HEK293 (cell line): ENCODE measurements at regions not wholly inside any gene's neighbourhood (a gene's known extent, or its start where the extent isn't known, plus 50 kb on each side); places are given as distances from the start of the nearest gene placed in this dataset.

Experiments used
- CTCF ChIA-PET: fragments of 350-600 bp; formaldehyde crosslinking; extraction: SDS; loops from one replicate; lab custom pipeline; 2021; ENCODE audit warnings: antibody characterized with exemption; lab: Yijun Ruan, JAX
- POLR2A ChIA-PET: fragments of 300-600 bp; formaldehyde crosslinking; extraction: SDS; loops from one replicate; lab custom pipeline; 2020; ENCODE audit warnings: antibody characterized with exemption, inconsistent platforms; lab: Yijun Ruan, JAX
- H3K27ac ChIP-seq: fragments of 200-500 bp; sonication (Bioruptor generic); 2 replicates; pipeline ENCODE4 v1.5.1; 2014; ENCODE audit warnings: low read depth, low read length, control low read depth, inconsistent platforms; ENCODE audit errors: extremely low read depth
- H3K36me3 ChIP-seq, 2 experiments: fragments of 200-500 bp in 1 of 2; sonication (Bioruptor generic) in 1 of 2; 1 replicate in 1 of 2; 2 replicates in 1 of 2; pipeline ENCODE4 v1.5.1; 2014 to 2017; ENCODE audit warnings: inconsistent platforms in 2 of 2, low read length in 2 of 2; ENCODE audit not compliant: control insufficient read depth in 2 of 2, insufficient read depth in 1 of 2
- H3K4me1 ChIP-seq: fragments of 200-500 bp; sonication (Bioruptor generic); 2 replicates; pipeline ENCODE4 v1.5.1; 2014; ENCODE audit warnings: mild to moderate bottlenecking, low read length, inconsistent platforms; ENCODE audit not compliant: control insufficient read depth, insufficient read depth
- H3K4me3 ChIP-seq: 2 replicates; pipeline ENCODE4 v1.5.1; 2011; ENCODE audit warnings: low read depth, mild to moderate bottlenecking, control low read depth, low read length, moderate library complexity
- H3K9me3 ChIP-seq: fragments of 200-500 bp; sonication (Bioruptor generic); 2 replicates; pipeline ENCODE4 v1.5.1; 2014; ENCODE audit warnings: low read depth, low read length, inconsistent platforms; ENCODE audit not compliant: control insufficient read depth, insufficient read depth
- GLI4 ChIP-seq: fragments of 450-650 bp; formaldehyde crosslinking; IDR thresholded peaks from 2 replicates; pipeline ENCODE4 v1.5.1; 2016; ENCODE audit warnings: missing biosample characterization, missing genetic modification characterization
- GLIS1 ChIP-seq: fragments of 450-650 bp; formaldehyde crosslinking; IDR thresholded peaks from 2 replicates; pipeline ENCODE4 v1.5.1; 2016; ENCODE audit warnings: missing biosample characterization, missing genetic modification characterization
- PBX3 ChIP-seq: sonication (generic); formaldehyde crosslinking; IDR thresholded peaks from 2 replicates; pipeline ENCODE4 v1.8.1; 2022; ENCODE audit warnings: mild to moderate bottlenecking, moderate library complexity, missing genetic modification reagents
- PRDM6 ChIP-seq: fragments of 450-650 bp; formaldehyde crosslinking; IDR thresholded peaks from 2 replicates; pipeline ENCODE4 v1.5.1; 2017; ENCODE audit warnings: missing biosample characterization, missing genetic modification characterization
- SP2 ChIP-seq: fragments of 450-650 bp; formaldehyde crosslinking; IDR thresholded peaks from 2 replicates; pipeline ENCODE4 v1.5.1; 2016; ENCODE audit warnings: missing biosample characterization, missing genetic modification characterization
- TCF7L2 ChIP-seq: IDR thresholded peaks from 2 replicates; pipeline ENCODE4 v1.6.1; 2011; ENCODE audit warnings: low read depth, mild to moderate bottlenecking, inconsistent platforms, low read length, moderate library complexity, borderline replicate concordance
- ZBTB10 ChIP-seq: fragments of 450-650 bp; formaldehyde crosslinking; IDR thresholded peaks from 2 replicates; pipeline ENCODE4 v1.5.1; 2016; ENCODE audit warnings: missing biosample characterization, missing genetic modification characterization
- ZBTB26 ChIP-seq: fragments of 450-650 bp; formaldehyde crosslinking; optimal IDR thresholded peaks from 2 replicates; pipeline ENCODE3; 2016; ENCODE audit warnings: missing biosample characterization, mild to moderate bottlenecking, missing genetic modification characterization
- ZBTB8A ChIP-seq: fragments of 450-650 bp; formaldehyde crosslinking; IDR thresholded peaks from 2 replicates; pipeline ENCODE4 v1.5.1; 2016; ENCODE audit warnings: missing biosample characterization, missing genetic modification characterization
- ZFHX2 ChIP-seq: fragments of 450-650 bp; formaldehyde crosslinking; conservative IDR thresholded peaks from 2 replicates; pipeline ENCODE4 v1.5.1; 2016; ENCODE audit warnings: missing biosample characterization, missing genetic modification characterization
- ZNF221 ChIP-seq: fragments of 450-650 bp; formaldehyde crosslinking; IDR thresholded peaks from 2 replicates; pipeline ENCODE4 v1.5.1; 2017; ENCODE audit warnings: missing biosample characterization, missing genetic modification characterization, borderline replicate concordance
- ZNF223 ChIP-seq: fragments of 450-650 bp; formaldehyde crosslinking; IDR thresholded peaks from 2 replicates; pipeline ENCODE4 v1.5.1; 2016; ENCODE audit warnings: missing biosample characterization, missing genetic modification characterization
- ZNF292 ChIP-seq: fragments of 450-650 bp; formaldehyde crosslinking; IDR thresholded peaks from 2 replicates; pipeline ENCODE4 v1.5.1; 2016; ENCODE audit warnings: low read depth, missing biosample characterization, missing genetic modification characterization, borderline replicate concordance
- ZNF416 ChIP-seq: fragments of 450-650 bp; formaldehyde crosslinking; IDR thresholded peaks from 2 replicates; pipeline ENCODE4 v1.5.1; 2016; ENCODE audit warnings: missing biosample characterization, missing genetic modification characterization
- ZNF596 ChIP-seq: fragments of 450-650 bp; IDR thresholded peaks from 2 replicates; pipeline ENCODE4 v1.5.0; 2018; ENCODE audit warnings: missing biosample characterization, mild to moderate bottlenecking, missing genetic modification characterization, moderate library complexity
- ZNF654 ChIP-seq: fragments of 450-650 bp; formaldehyde crosslinking; IDR thresholded peaks from 2 replicates; pipeline ENCODE4 v1.5.1; 2016; ENCODE audit warnings: low read depth, missing biosample characterization, missing genetic modification characterization
- ZNF704 ChIP-seq: fragments of 450-650 bp; formaldehyde crosslinking; IDR thresholded peaks from 2 replicates; pipeline ENCODE4 v1.5.1; 2016; ENCODE audit warnings: missing biosample characterization, missing genetic modification characterization

GRCh38 chr13:72653506-72653905, 73.9 kb downstream of the MZT1 start (continued):
- TF ChIP-seq ZBTB10 (tag by site-specific recombination), result no peak

GRCh38 chr13:72652681-72653080, 74.7 kb downstream of the MZT1 start:
- no peaks in the 10 kb centered on the region for H3K9me3 ChIP-seq
- TF ChIP-seq ZNF596 (tag by site-specific recombination) (no peak), GLI4 (no peak), ZNF416 (no peak), ZNF292 (tag by site-specific recombination) (no peak), ZBTB8A (no peak), ZFHX2 (tag by site-specific recombination) (no peak), ZNF223 (tag by site-specific recombination) (no peak), ZNF704 (tag by site-specific recombination) (no peak), GLIS1 (tag by site-specific recombination) (no peak), SP2 (tag by site-specific recombination) (no peak)
- no peaks in the 10 kb centered on the region for H3K4me1 ChIP-seq
- ChIA-PET CTCF (interaction anchor here (1.6 kb wide), 1 partner anchor 10 kb away, joined by 6 read pairs; no protein-coding TSS in a partner anchor), POLR2A (no interaction called here)
- no peaks in the 10 kb centered on the region for H3K36me3 ChIP-seq
- H3K27ac ChIP-seq, result no peak overlapping the region
- H3K4me3 ChIP-seq, result no peak overlapping the region

- Histone ChIP-seq H3K4me3 (no peak overlapping the region), H3K4me1 (no peaks in the 10 kb centered on the region), H3K9me3 (no peaks in the 10 kb centered on the region), H3K36me3 (no peaks in the 10 kb centered on the region), H3K27ac (no peak overlapping the region)
- POLR2A ChIA-PET, result no interaction called here
- CTCF ChIA-PET, result interaction anchor here (1.8 kb wide), 1 partner anchor 47 kb away, joined by 5 read pairs; no protein-coding TSS in a partner anchor
- peak; percentile 17; the same call in 1 of the 2 replicates for TF ChIP-seq ZNF654 (tag by site-specific recombination)
- TF ChIP-seq ZNF221 (tag by site-specific recombination), result no peak
Observed at GRCh38 chr13:72651144-72651543, 76.3 kb downstream of the MZT1 start.

GRCh38 chr13:72650051-72650700, 77.3 kb downstream of the MZT1 start:
- Histone ChIP-seq H3K36me3 (no peaks in the 10 kb centered on the region), H3K27ac (no peak overlapping the region), H3K9me3 (no peaks in the 10 kb centered on the region), H3K4me3 (no peak overlapping the region), H3K4me1 (no peaks in the 10 kb centered on the region)
- ChIA-PET POLR2A (no interaction called here), CTCF (interaction anchor here (0.8 to 1.8 kb wide), 2 partner anchors 44 to 48 kb away, joined by 3 to 5 read pairs; no protein-coding TSS in a partner anchor)
- TF ChIP-seq ZBTB26 (tag by site-specific recombination), result no peak
- no peak for TF ChIP-seq PRDM6 (tag by site-specific recombination)
- no peak for TF ChIP-seq PBX3 (CRISPR knock-in tag)
- TF ChIP-seq TCF7L2, result peak; percentile 26; the same call in 1 of the 2 replicates
